PFSK-1 (cell line): ENCODE measurements at regions not wholly inside any gene's neighbourhood (a gene's known extent, or its start where the extent isn't known, plus 50 kb on each side); places are given as distances from the start of the nearest gene placed in this dataset.

Experiments used
- FOXP2 ChIP-seq: optimal IDR thresholded peaks from 2 replicates; pipeline ENCODE3; 2011; ENCODE audit warnings: borderline replicate concordance, control low read depth, inconsistent platforms; ENCODE audit not compliant: insufficient read depth; ENCODE audit errors: extremely low read length, extremely low read depth
- POLR2AphosphoS5 ChIP-seq: IDR thresholded peaks from 2 replicates; pipeline ENCODE4 v1.6.1; 2012; ENCODE audit warnings: low read depth, mild to moderate bottlenecking, control low read depth, low read length, moderate library complexity
- SIN3A ChIP-seq: IDR thresholded peaks from 2 replicates; pipeline ENCODE4 v1.6.1; 2012; ENCODE audit warnings: mild to moderate bottlenecking, low read length, moderate library complexity, borderline replicate concordance; ENCODE audit not compliant: insufficient read depth
- TAF1 ChIP-seq: IDR thresholded peaks from 2 replicates; pipeline ENCODE4 v1.6.1; 2012; ENCODE audit warnings: low read length, control low read depth, borderline replicate concordance; ENCODE audit not compliant: insufficient read depth
- TF ChIP-seq, protein P1 (sequence below), 2 experiments: IDR thresholded peaks; 2 replicates each; pipeline versions ENCODE4 v1.6.1 to v1.8.0; 2011 to 2012; ENCODE audit warnings: low read depth in 2 of 2, low read length in 2 of 2, control low read depth in 1 of 2, inconsistent platforms in 1 of 2, mild to moderate bottlenecking in 1 of 2, moderate library complexity in 1 of 2; ENCODE audit not compliant: insufficient read depth in 1 of 2

DNA sequence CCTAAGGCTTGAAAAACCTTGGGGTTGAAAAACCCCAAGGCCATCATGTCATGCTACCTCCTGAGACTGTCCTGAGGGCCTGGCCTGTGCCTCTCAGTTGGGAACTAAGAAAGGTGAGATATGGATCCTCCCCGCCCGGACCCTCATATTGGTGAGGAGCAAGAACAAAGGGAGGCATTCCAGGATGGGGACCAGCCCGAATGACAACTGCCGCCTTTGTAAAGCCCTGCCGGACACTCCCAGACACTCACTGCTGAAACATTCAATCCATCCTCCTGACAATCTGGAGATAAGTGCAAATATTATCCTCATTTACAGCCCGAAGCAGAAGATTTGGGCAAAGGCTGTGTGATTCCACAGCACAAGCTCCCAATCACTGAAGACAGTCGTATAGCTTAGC, 298.3 kb downstream of the NSG2 start:
- TF ChIP-seq POLR2AphosphoS5 (no peak), TAF1 (no peak), SIN3A (no peak), FOXP2 (no peak)
- TF ChIP-seq, protein P1, sequence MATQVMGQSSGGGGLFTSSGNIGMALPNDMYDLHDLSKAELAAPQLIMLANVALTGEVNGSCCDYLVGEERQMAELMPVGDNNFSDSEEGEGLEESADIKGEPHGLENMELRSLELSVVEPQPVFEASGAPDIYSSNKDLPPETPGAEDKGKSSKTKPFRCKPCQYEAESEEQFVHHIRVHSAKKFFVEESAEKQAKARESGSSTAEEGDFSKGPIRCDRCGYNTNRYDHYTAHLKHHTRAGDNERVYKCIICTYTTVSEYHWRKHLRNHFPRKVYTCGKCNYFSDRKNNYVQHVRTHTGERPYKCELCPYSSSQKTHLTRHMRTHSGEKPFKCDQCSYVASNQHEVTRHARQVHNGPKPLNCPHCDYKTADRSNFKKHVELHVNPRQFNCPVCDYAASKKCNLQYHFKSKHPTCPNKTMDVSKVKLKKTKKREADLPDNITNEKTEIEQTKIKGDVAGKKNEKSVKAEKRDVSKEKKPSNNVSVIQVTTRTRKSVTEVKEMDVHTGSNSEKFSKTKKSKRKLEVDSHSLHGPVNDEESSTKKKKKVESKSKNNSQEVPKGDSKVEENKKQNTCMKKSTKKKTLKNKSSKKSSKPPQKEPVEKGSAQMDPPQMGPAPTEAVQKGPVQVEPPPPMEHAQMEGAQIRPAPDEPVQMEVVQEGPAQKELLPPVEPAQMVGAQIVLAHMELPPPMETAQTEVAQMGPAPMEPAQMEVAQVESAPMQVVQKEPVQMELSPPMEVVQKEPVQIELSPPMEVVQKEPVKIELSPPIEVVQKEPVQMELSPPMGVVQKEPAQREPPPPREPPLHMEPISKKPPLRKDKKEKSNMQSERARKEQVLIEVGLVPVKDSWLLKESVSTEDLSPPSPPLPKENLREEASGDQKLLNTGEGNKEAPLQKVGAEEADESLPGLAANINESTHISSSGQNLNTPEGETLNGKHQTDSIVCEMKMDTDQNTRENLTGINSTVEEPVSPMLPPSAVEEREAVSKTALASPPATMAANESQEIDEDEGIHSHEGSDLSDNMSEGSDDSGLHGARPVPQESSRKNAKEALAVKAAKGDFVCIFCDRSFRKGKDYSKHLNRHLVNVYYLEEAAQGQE (IDR thresholded peaks at IDR 0.05; ENCODE audit: insufficient read depth in 1 of 2, low read depth in 2 of 2, low read length in 2 of 2): no peak
